Mucosa of descending colon (tissue), 3 donors: ENCODE measurements at regions not wholly inside any gene's neighbourhood (a gene's known extent, or its start where the extent isn't known, plus 50 kb on each side); places are given as distances from the start of the nearest gene placed in this dataset.
"Not testable (repeated sequence)": the region's sequence is repeated elsewhere in the genome, so short reads cannot be mapped to it uniquely, and the experiment has no call there.

Experiments used
- ATAC-seq: fragments of 200-7000 bp; cut with Tn5 transposase; one replicate; pipeline ENCODE4 v1.9.1; 2020; ENCODE audit warnings: mild to moderate bottlenecking, moderate library complexity
- DNase-seq, 3 donors: peaks; one replicate each; pipeline ENCODE4 v3.0.0-alpha.2; 2020
- H3K36me3 ChIP-seq: fragments of 200-600 bp; one replicate; pipeline ENCODE4 v1.8.0; 2021; ENCODE audit warnings: low read depth, mild to moderate bottlenecking
- H3K4me1 ChIP-seq: fragments of 200-600 bp; one replicate; pipeline ENCODE4 v1.8.0; 2021; ENCODE audit warnings: low read depth, mild to moderate bottlenecking
- H3K4me3 ChIP-seq: fragments of 200-600 bp; one replicate; pipeline ENCODE4 v1.8.0; 2021; ENCODE audit warnings: mild to moderate bottlenecking
- H3K9me3 ChIP-seq: fragments of 200-600 bp; one replicate; pipeline ENCODE4 v1.8.0; 2021; ENCODE audit warnings: mild to moderate bottlenecking
- intact Hi-C, 2 donors: fragments of 100-400 bp; cut with DNase I in 1 of 2; cut with micrococcal nuclease in 1 of 2; formaldehyde crosslinking; loops; one replicate each; pipeline versions ENCODE4 v1.11.0 to v1.11.1; 2022; cut with DNase I, micrococcal nuclease
- TF ChIP-seq, protein P1 (sequence below): fragments of 200-600 bp; IDR thresholded peaks from one replicate; pipeline ENCODE4 v1.8.0; 2022; ENCODE audit warnings: antibody characterized with exemption, mild to moderate bottlenecking
- donor health status: DM: no; HTN: no; CAD: no; lungs with moderate emphysema.
- donor health status: DM: no; HTN: no; CAD: no.
- donor health status: DM: no; HTN: yes; CAD: no.

DNA sequence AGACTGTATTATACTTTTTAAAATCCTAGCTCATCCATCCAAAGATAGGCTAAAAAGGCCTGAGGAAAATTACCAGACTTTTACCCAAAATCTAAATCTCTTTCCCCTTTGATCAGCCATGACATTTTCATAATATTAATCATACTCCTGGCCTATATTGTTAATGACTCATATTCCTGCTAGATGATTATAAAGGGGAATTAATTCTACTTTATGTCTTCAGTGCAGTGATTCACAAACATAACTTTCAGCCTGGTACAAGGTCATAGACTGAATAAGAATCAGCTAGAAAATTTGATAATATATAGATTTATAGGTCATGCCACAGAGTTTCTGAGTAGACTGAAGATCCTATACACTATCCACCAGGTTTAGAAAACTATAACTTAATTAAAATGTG is 1905.4 kb downstream of the C4orf33 start:
- intact Hi-C loops: no loop called here
- Histone ChIP-seq H3K4me3 (no peak overlapping the region), H3K9me3 (peaks cover 1% of the 10 kb centered on the region), H3K4me1 (no peaks in the 10 kb centered on the region), H3K36me3 (no peaks in the 10 kb centered on the region)
- DNase-seq (no peak), ATAC-seq (no peak)
- TF ChIP-seq, protein P1, sequence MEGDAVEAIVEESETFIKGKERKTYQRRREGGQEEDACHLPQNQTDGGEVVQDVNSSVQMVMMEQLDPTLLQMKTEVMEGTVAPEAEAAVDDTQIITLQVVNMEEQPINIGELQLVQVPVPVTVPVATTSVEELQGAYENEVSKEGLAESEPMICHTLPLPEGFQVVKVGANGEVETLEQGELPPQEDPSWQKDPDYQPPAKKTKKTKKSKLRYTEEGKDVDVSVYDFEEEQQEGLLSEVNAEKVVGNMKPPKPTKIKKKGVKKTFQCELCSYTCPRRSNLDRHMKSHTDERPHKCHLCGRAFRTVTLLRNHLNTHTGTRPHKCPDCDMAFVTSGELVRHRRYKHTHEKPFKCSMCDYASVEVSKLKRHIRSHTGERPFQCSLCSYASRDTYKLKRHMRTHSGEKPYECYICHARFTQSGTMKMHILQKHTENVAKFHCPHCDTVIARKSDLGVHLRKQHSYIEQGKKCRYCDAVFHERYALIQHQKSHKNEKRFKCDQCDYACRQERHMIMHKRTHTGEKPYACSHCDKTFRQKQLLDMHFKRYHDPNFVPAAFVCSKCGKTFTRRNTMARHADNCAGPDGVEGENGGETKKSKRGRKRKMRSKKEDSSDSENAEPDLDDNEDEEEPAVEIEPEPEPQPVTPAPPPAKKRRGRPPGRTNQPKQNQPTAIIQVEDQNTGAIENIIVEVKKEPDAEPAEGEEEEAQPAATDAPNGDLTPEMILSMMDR: no peak

DNA sequence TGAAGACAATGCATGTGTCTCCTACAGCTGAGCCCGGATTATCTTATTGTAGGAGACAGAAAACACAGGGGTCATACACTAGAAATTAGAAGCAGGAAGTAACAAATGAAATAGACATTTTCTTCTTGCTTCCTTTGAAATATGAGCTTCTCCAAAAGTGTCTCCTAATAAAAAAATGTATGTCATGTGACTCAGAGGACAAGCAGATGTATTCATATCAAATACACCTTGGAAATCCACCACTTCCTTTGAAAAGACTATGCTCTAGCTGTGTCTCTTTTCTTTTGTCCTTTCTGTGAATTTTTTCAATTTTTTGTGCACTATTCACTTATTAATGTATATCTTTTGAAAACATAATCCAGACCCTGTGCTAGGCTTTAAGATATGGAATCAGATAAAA is 1906.2 kb downstream of the C4orf33 start:
- no peak for DNase-seq
- no peaks in the 10 kb centered on the region for H3K4me1 ChIP-seq

DNA sequence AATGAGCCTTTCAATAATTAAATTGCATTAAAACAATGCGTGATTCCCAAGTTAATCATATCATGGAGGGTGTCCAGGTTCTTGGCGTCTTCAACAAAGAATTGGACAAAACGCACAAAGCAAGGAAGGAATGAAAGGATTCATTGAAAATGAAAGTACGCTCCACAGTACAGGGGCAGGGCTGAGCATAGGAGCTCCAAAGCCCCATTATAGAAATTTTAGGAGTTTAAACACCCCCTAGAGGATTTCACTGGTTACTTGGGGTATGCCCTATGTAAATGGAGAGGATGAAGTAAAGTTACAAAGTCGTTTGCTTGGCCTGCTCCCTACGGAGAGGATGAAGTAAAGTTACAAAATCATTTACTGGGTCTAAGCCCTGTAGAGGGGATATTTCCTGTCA is 1910.4 kb downstream of the C4orf33 start:
- intact Hi-C loops: no loop called here
- H3K4me1 ChIP-seq: no peaks in the 10 kb centered on the region
- no peak overlapping the region for H3K4me3 ChIP-seq
- no peaks in the 10 kb centered on the region for H3K36me3 ChIP-seq
- DNase-seq (no peak), ATAC-seq (no peak)
- TF ChIP-seq, protein P1: no peak
- H3K9me3 ChIP-seq: peaks cover 6% of the 10 kb centered on the region

More for the DNA sequence above, 1906.2 kb downstream of the C4orf33 start:
- no peak for ATAC-seq
- intact Hi-C loops: no loop called here
- TF ChIP-seq, protein P1: no peak
- H3K9me3 ChIP-seq: peaks cover 1% of the 10 kb centered on the region
- H3K4me3 ChIP-seq: no peak overlapping the region
- H3K36me3 ChIP-seq: no peaks in the 10 kb centered on the region

DNA sequence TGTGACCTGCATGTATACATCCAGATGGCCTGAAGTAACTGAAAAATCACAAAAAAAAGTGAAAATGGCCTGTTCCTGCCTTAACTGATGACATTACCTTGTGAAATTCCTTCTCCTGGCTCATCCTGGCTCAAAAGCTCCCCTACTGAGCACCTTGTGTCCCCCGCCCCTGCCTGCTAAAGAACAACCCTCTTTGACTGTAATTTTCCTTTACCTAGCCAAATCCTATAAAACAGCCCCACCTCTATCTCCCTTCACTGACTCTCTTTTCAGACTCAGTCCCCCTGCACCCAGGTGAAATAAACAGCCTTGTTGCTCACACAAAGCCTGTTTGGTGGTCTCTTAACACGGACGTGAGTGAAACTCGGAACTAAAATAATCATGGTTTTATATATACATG is 1916.0 kb downstream of the C4orf33 start:
- H3K4me1 ChIP-seq, H3K36me3 ChIP-seq, H3K9me3 ChIP-seq, DNase-seq, ATAC-seq, H3K4me3 ChIP-seq, intact Hi-C loops: not testable (repeated sequence)

DNA sequence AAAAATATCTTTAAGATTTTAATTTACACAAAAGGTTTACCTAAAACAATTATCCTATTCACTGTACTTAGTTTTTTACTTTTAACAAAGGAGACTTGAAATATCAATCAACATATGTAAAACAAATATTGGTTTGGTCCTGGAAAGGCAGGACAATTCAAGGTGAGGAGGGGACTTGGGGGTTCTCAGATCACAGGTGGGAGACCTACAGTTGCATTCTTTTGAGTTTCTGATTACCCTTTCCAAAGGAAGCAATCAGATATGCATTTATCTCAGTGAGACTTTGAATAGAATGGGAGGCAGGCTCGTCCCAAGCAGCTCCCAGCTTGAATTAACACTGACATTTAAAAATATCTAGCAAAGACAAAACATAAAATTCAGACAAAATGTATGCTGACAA is 1917.3 kb downstream of the C4orf33 start:
- TF ChIP-seq, protein P1: no peak
- Histone ChIP-seq H3K36me3 (no peaks in the 10 kb centered on the region), H3K4me1 (no peaks in the 10 kb centered on the region), H3K9me3 (peaks cover 5% of the 10 kb centered on the region), H3K4me3 (no peak overlapping the region)
- DNase-seq: no peak
- intact Hi-C loops: no loop called here
- ATAC-seq: no peak

DNA sequence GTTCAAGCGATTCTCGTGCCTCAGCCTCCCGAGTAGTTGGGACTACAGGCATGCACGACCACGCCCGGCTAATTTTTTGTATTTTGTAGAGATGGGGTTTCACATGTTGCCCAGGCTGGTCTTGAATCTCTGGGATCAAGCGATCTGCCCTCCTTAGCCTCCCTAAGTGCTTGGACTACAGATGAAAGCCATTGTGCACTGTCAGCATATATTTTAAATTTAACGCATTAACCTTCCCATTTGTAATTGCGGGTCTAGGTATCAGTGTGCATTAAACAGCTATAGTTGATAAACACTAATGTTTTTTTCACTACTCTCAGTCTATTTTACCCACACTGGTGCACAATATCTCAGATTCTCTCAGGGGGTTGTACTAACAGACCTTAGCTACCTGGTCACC is 1930.8 kb downstream of the C4orf33 start:
- ATAC-seq: no peak
- TF ChIP-seq, protein P1: no peak
- H3K4me1 ChIP-seq: no peaks in the 10 kb centered on the region
- no peaks in the 10 kb centered on the region for H3K36me3 ChIP-seq
- intact Hi-C loops: no loop called here
- H3K9me3 ChIP-seq: no peaks in the 10 kb centered on the region
- H3K4me3 ChIP-seq: no peak overlapping the region
- no peak for DNase-seq
